ENCODE measurements at regions not wholly inside any gene's neighbourhood (a gene's known extent, or its start where the extent isn't known, plus 50 kb on each side); places are given as distances from the start of the nearest gene placed in this dataset.

GRCh38 chr3:106263011-106263410 is 394.2 kb upstream of the CBLB start:
- Mint-ChIP-seq H3K36me3 (ENCODE audit: low read depth, unreplicated experiment) (no peaks in the 10 kb centered on the region), H3K4me1 (ENCODE audit: unreplicated experiment) (no peaks in the 10 kb centered on the region), H3K4me3 (ENCODE audit: unreplicated experiment) (no peak overlapping the region), H3K9me3 (ENCODE audit: unreplicated experiment) (no peaks in the 10 kb centered on the region), H3K27me3 (ENCODE audit: unreplicated experiment) (no peaks in the 10 kb centered on the region), H3K27ac (ENCODE audit: unreplicated experiment) (no peak overlapping the region)
- TF ChIP-seq CTCF (IDR thresholded peaks at IDR 0.05; ENCODE audit: unreplicated experiment): no peak
- no peak for DNase-seq (ENCODE audit: low spot score)

- no peaks in the 10 kb centered on the region for H3K9me3 Mint-ChIP-seq (ENCODE audit: unreplicated experiment)
- no peaks in the 10 kb centered on the region for H3K4me1 Mint-ChIP-seq (ENCODE audit: unreplicated experiment)
- H3K36me3 Mint-ChIP-seq (ENCODE audit: low read depth, unreplicated experiment): no peaks in the 10 kb centered on the region
- DNase-seq (ENCODE audit: low spot score): no peak
- no peak overlapping the region for H3K4me3 Mint-ChIP-seq (ENCODE audit: unreplicated experiment)
- no peak overlapping the region for H3K27ac Mint-ChIP-seq (ENCODE audit: unreplicated experiment)
- no peaks in the 10 kb centered on the region for H3K27me3 Mint-ChIP-seq (ENCODE audit: unreplicated experiment)
- TF ChIP-seq CTCF (IDR thresholded peaks at IDR 0.05; ENCODE audit: unreplicated experiment): no peak
Observed at GRCh38 chr3:106263546-106263945, 394.7 kb upstream of the CBLB start.

GRCh38 chr3:106265704-106266103 is 396.9 kb upstream of the CBLB start:
- Mint-ChIP-seq H3K27me3 (ENCODE audit: unreplicated experiment) (no peaks in the 10 kb centered on the region), H3K4me1 (ENCODE audit: unreplicated experiment) (no peaks in the 10 kb centered on the region), H3K36me3 (ENCODE audit: low read depth, unreplicated experiment) (no peaks in the 10 kb centered on the region), H3K27ac (ENCODE audit: unreplicated experiment) (no peak overlapping the region), H3K9me3 (ENCODE audit: unreplicated experiment) (no peaks in the 10 kb centered on the region), H3K4me3 (ENCODE audit: unreplicated experiment) (no peak overlapping the region)
- TF ChIP-seq CTCF (IDR thresholded peaks at IDR 0.05; ENCODE audit: unreplicated experiment): no peak
- no peak for DNase-seq (ENCODE audit: low spot score)

GRCh38 chr3:106268696-106269095 is 399.9 kb upstream of the CBLB start:
- Mint-ChIP-seq H3K4me3 (ENCODE audit: unreplicated experiment) (no peak overlapping the region), H3K36me3 (ENCODE audit: low read depth, unreplicated experiment) (no peaks in the 10 kb centered on the region), H3K4me1 (ENCODE audit: unreplicated experiment) (peaks cover 4% of the 10 kb centered on the region), H3K9me3 (ENCODE audit: unreplicated experiment) (no peaks in the 10 kb centered on the region), H3K27ac (ENCODE audit: unreplicated experiment) (no peak overlapping the region), H3K27me3 (ENCODE audit: unreplicated experiment) (no peaks in the 10 kb centered on the region)
- DNase-seq (ENCODE audit: low spot score): no peak
- TF ChIP-seq CTCF (IDR thresholded peaks at IDR 0.05; ENCODE audit: unreplicated experiment): no peak

GRCh38 chr3:106272302-106272701 is 403.5 kb upstream of the CBLB start:
- no peak for TF ChIP-seq CTCF (IDR thresholded peaks at IDR 0.05; ENCODE audit: unreplicated experiment)
- no peaks in the 10 kb centered on the region for H3K36me3 Mint-ChIP-seq (ENCODE audit: low read depth, unreplicated experiment)
- no peak for DNase-seq (ENCODE audit: low spot score)
- no peak overlapping the region for H3K27ac Mint-ChIP-seq (ENCODE audit: unreplicated experiment)
- peaks cover 4% of the 10 kb centered on the region for H3K4me1 Mint-ChIP-seq (ENCODE audit: unreplicated experiment)
- H3K27me3 Mint-ChIP-seq (ENCODE audit: unreplicated experiment): no peaks in the 10 kb centered on the region
- no peaks in the 10 kb centered on the region for H3K9me3 Mint-ChIP-seq (ENCODE audit: unreplicated experiment)
- H3K4me3 Mint-ChIP-seq (ENCODE audit: unreplicated experiment): no peak overlapping the region

All from endothelial cell (in vitro differentiated cells).